PC-3 (cell line): ENCODE measurements at regions not wholly inside any gene's neighbourhood (a gene's known extent, or its start where the extent isn't known, plus 50 kb on each side); places are given as distances from the start of the nearest gene placed in this dataset.

Experiments
- ATAC-seq: fragments of 200-7000 bp; cut with Tn5 transposase; 2 replicates; pipeline ENCODE4 v1.9.1; 2020; ENCODE audit warnings: mild to moderate bottlenecking, moderate library complexity
- BruUV-seq: library from RNA; stranded (reverse); fragments of 400-500 nt; replicated peaks from 2 replicates; lab custom pipeline; 2021; lab: Mats Ljungman, UMichigan
- CTCF ChIA-PET: fragments of 300-600 bp; sonication (Branson Sonifier 250); formaldehyde crosslinking; loops from one replicate; lab custom pipeline; 2022; ENCODE audit warnings: antibody characterized with exemption; lab: Charles Lee
- POLR2A ChIA-PET: fragments of 300-600 bp; sonication (Branson Sonifier 250); formaldehyde crosslinking; loops from one replicate; lab custom pipeline; 2022; ENCODE audit warnings: antibody characterized with exemption; ENCODE audit not compliant: unreplicated experiment; lab: Charles Lee
- DNase-seq: peaks from one replicate; pipeline ENCODE4 v3.0.0-alpha.2; 2015
- H2AFZ ChIP-seq: fragments of 300-600 bp; sonication (generic); 2 replicates; pipeline ENCODE4 v1.6.0; 2016; ENCODE audit warnings: antibody characterized with exemption, low read length
- H3F3A ChIP-seq: fragments of 300-600 bp; sonication (generic); one replicate; pipeline ENCODE4 v1.6.0; 2017; ENCODE audit warnings: antibody characterized with exemption, low read length, control low read depth, mild to moderate bottlenecking; ENCODE audit not compliant: unreplicated experiment
- H3K27ac ChIP-seq: fragments of 300-600 bp; sonication (generic); 2 replicates; pipeline ENCODE4 v1.5.1; 2016; ENCODE audit warnings: mild to moderate bottlenecking, low read length
- H3K27me3 ChIP-seq: fragments of 300-600 bp; sonication (generic); 2 replicates; pipeline ENCODE4 v1.6.1; 2016; ENCODE audit warnings: low read length, mixed read lengths
- H3K36me3 ChIP-seq: fragments of 300-600 bp; sonication (generic); 2 replicates; pipeline ENCODE4 v1.6.1; 2016; ENCODE audit warnings: low read depth, mixed run types, low read length, mixed read lengths
- H3K4me1 ChIP-seq: fragments of 300-600 bp; sonication (generic); 2 replicates; pipeline ENCODE4 v1.5.1; 2016; ENCODE audit warnings: low read length; ENCODE audit not compliant: insufficient read depth
- H3K4me2 ChIP-seq: fragments of 300-600 bp; sonication (generic); 2 replicates; pipeline ENCODE4 v1.6.0; 2016; ENCODE audit warnings: low read length
- H3K4me3 ChIP-seq: fragments of 300-600 bp; sonication (generic); 2 replicates; pipeline ENCODE4 v1.5.1; 2016; ENCODE audit warnings: mild to moderate bottlenecking, low read length, mixed read lengths
- H3K79me2 ChIP-seq: fragments of 300-600 bp; sonication (generic); 2 replicates; pipeline ENCODE4 v1.6.1; 2017; ENCODE audit warnings: low read length, mixed read lengths
- H3K9ac ChIP-seq: fragments of 300-600 bp; sonication (generic); 2 replicates; pipeline ENCODE4 v1.6.0; 2016; ENCODE audit warnings: mild to moderate bottlenecking, low read length
- H3K9me2 ChIP-seq: fragments of 300-600 bp; sonication (generic); replicated peaks from 2 replicates; pipeline ENCODE4 v1.6.1; 2016; ENCODE audit warnings: mixed run types, low read length, mixed read lengths
- H3K9me3 ChIP-seq: fragments of 300-600 bp; sonication (generic); 2 replicates; pipeline ENCODE4 v1.6.1; 2016; ENCODE audit warnings: low read length, mixed read lengths
- H4K20me1 ChIP-seq: fragments of 300-600 bp; sonication (generic); 2 replicates; pipeline ENCODE4 v1.6.1; 2016; ENCODE audit warnings: low read length, mixed read lengths
- EZH2 ChIP-seq: fragments of 300-600 bp; sonication (generic); IDR thresholded peaks from one replicate; pipeline ENCODE4 v1.6.1; 2017; ENCODE audit warnings: antibody characterized with exemption, mild to moderate bottlenecking, low read length; ENCODE audit not compliant: unreplicated experiment
- EZH2phosphoT487 ChIP-seq: fragments of 300-600 bp; sonication (generic); IDR thresholded peaks from 2 replicates; pipeline ENCODE4 v1.6.1; 2018; ENCODE audit warnings: mild to moderate bottlenecking, antibody characterized with exemption, low read length, borderline replicate concordance
- intact Hi-C: fragments of 100-400 bp; cut with micrococcal nuclease; formaldehyde crosslinking; loops from 2 replicates; pipeline ENCODE4 v1.9.0; 2023
- TF ChIP-seq, protein P1 (sequence below): fragments of 300-600 bp; sonication (generic); conservative IDR thresholded peaks from 2 replicates; pipeline ENCODE4 v1.5.1; 2017; ENCODE audit warnings: antibody characterized with exemption, low read depth, mild to moderate bottlenecking, low read length

DNA sequence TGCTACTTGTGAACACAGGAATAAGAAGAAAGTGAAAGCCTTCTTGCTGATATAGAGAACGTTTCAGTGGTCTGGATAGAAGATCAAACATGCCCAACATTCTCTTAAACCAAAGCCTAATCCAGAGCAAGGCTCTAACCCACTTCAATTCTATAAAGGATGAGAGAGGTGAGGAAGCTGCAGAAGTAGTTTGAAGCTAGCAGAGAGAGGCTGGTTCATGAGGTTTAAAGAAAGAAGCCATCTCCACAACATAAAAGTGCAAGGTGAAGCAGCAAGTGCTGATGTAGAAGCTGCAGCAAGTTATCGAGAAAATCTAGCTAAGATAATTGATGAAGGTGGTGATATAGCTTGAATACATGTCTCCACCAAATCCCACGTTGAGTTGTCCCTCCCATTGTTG is 383.3 kb upstream of the ASIC2 start:
- Histone ChIP-seq H3K36me3 (no peaks in the 10 kb centered on the region), H3K4me3 (no peak overlapping the region), H4K20me1 (no peaks in the 10 kb centered on the region), H3K4me2 (no peak overlapping the region), H3K9ac (no peak overlapping the region), H3K9me3 (no peaks in the 10 kb centered on the region), H3K27ac (no peak overlapping the region), H3K9me2 (no peaks in the 10 kb centered on the region), H2AFZ (no peak overlapping the region), H3F3A (no peaks in the 10 kb centered on the region), H3K4me1 (no peaks in the 10 kb centered on the region), H3K79me2 (no peaks in the 10 kb centered on the region), H3K27me3 (no peaks in the 10 kb centered on the region)
- CTCF ChIA-PET: no interaction called here
- POLR2A ChIA-PET: no interaction called here
- DNase-seq: no peak
- no peak for ATAC-seq
- intact Hi-C loops: no loop called here
- no TSS peak for BruUV-seq
- no peak for TF ChIP-seq EZH2phosphoT487
- TF ChIP-seq EZH2: no peak
- TF ChIP-seq, protein P1, sequence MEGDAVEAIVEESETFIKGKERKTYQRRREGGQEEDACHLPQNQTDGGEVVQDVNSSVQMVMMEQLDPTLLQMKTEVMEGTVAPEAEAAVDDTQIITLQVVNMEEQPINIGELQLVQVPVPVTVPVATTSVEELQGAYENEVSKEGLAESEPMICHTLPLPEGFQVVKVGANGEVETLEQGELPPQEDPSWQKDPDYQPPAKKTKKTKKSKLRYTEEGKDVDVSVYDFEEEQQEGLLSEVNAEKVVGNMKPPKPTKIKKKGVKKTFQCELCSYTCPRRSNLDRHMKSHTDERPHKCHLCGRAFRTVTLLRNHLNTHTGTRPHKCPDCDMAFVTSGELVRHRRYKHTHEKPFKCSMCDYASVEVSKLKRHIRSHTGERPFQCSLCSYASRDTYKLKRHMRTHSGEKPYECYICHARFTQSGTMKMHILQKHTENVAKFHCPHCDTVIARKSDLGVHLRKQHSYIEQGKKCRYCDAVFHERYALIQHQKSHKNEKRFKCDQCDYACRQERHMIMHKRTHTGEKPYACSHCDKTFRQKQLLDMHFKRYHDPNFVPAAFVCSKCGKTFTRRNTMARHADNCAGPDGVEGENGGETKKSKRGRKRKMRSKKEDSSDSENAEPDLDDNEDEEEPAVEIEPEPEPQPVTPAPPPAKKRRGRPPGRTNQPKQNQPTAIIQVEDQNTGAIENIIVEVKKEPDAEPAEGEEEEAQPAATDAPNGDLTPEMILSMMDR: no peak

GRCh38 chr17:33679595-33679994 is 386.5 kb upstream of the ASIC2 start:
- intact Hi-C loops: no loop called here
- no TSS peak for BruUV-seq
- Histone ChIP-seq H3K4me2 (no peak overlapping the region), H3K36me3 (no peaks in the 10 kb centered on the region), H3K4me3 (no peak overlapping the region), H3K79me2 (no peaks in the 10 kb centered on the region), H3F3A (no peaks in the 10 kb centered on the region), H3K9me2 (no peaks in the 10 kb centered on the region), H2AFZ (no peak overlapping the region), H3K27me3 (no peaks in the 10 kb centered on the region), H3K27ac (no peak overlapping the region), H4K20me1 (no peaks in the 10 kb centered on the region), H3K9ac (no peak overlapping the region), H3K4me1 (no peaks in the 10 kb centered on the region), H3K9me3 (no peaks in the 10 kb centered on the region)
- TF ChIP-seq, protein P1: no peak
- no peak for TF ChIP-seq EZH2
- TF ChIP-seq EZH2phosphoT487: no peak
- CTCF ChIA-PET: no interaction called here
- POLR2A ChIA-PET: no interaction called here
- DNase-seq (no peak), ATAC-seq (no peak)

DNA sequence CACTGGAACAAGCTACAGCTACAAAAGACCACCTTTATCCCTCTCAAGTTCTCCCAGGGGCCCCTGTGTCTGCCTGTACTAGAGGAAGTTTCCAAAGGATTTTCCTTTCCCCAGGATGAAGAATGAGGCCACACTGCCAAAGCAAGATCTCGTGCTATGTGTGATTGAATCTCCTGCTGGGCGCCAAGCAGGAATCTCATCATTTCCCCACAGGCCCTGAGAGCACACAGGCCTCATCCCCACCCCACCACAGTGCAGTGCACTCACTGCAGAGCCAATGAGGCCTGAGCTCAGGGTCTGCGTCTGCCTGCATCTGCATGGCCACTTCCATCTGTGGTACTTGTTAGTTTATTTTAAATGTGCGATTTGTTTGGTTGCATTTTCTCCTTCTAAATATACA is 387.4 kb upstream of the ASIC2 start:
- TF ChIP-seq EZH2phosphoT487: no peak
- no peak for TF ChIP-seq EZH2
- TF ChIP-seq, protein P1: no peak
- ChIA-PET POLR2A (no interaction called here), CTCF (no interaction called here)
- H3K9ac ChIP-seq: no peak overlapping the region
- H3K9me3 ChIP-seq: no peaks in the 10 kb centered on the region
- intact Hi-C loops: no loop called here
- no peaks in the 10 kb centered on the region for H3K36me3 ChIP-seq
- H3K27me3 ChIP-seq: no peaks in the 10 kb centered on the region
- H3K4me2 ChIP-seq: no peak overlapping the region
- no peak for ATAC-seq
- no peaks in the 10 kb centered on the region for H4K20me1 ChIP-seq
- no peak for DNase-seq
- H3K4me1 ChIP-seq: no peaks in the 10 kb centered on the region
- H3K4me3 ChIP-seq: no peak overlapping the region
- BruUV-seq: no TSS peak
- H3K79me2 ChIP-seq: no peaks in the 10 kb centered on the region
- no peaks in the 10 kb centered on the region for H3F3A ChIP-seq
- no peaks in the 10 kb centered on the region for H3K9me2 ChIP-seq
- no peak overlapping the region for H3K27ac ChIP-seq
- no peak overlapping the region for H2AFZ ChIP-seq
